Lower lobe of right lung (tissue), 2 donors: ENCODE measurements at regions not wholly inside any gene's neighbourhood (a gene's known extent, or its start where the extent isn't known, plus 50 kb on each side); places are given as distances from the start of the nearest gene placed in this dataset.
"Not testable (repeated sequence)": the region's sequence is repeated elsewhere in the genome, so short reads cannot be mapped to it uniquely, and the experiment has no call there.

Experiments used
- ATAC-seq, 2 donors: fragments of 200-7000 bp; cut with Tn5 transposase; one replicate each; pipeline ENCODE4 v1.9.1; 2020 to 2022; ENCODE audit warnings: mild to moderate bottlenecking in 2 of 2, moderate library complexity in 2 of 2
- DNase-seq: peaks from one replicate; pipeline ENCODE4 v3.0.0-alpha.2; 2020
- H3K27ac ChIP-seq: fragments of 200-600 bp; one replicate; pipeline ENCODE4 v1.8.0; 2022
- H3K27me3 ChIP-seq: fragments of 200-600 bp; one replicate; pipeline ENCODE4 v1.8.0; 2022; ENCODE audit warnings: low read depth
- H3K36me3 ChIP-seq: fragments of 200-600 bp; one replicate; pipeline ENCODE4 v1.8.0; 2022; ENCODE audit warnings: mild to moderate bottlenecking
- H3K4me1 ChIP-seq: fragments of 200-600 bp; one replicate; pipeline ENCODE4 v1.8.0; 2022
- H3K4me3 ChIP-seq: fragments of 200-600 bp; one replicate; pipeline ENCODE4 v1.8.0; 2022; ENCODE audit warnings: mild to moderate bottlenecking
- H3K9me3 ChIP-seq: fragments of 200-600 bp; one replicate; pipeline ENCODE4 v1.8.0; 2022
- CTCF ChIP-seq: fragments of 200-600 bp; IDR thresholded peaks from one replicate; pipeline ENCODE4 v1.8.0; 2022; ENCODE audit warnings: antibody characterized with exemption, mild to moderate bottlenecking
- intact Hi-C: fragments of 100-400 bp; cut with DNase I; formaldehyde crosslinking; loops from one replicate; pipeline ENCODE4 v1.11.0; 2022
- donor health status: DM: no; HTN: yes; CAD: no; lungs with severe emphysema.

- H3K27me3 ChIP-seq: no peaks in the 10 kb centered on the region
- peaks cover 16% of the 10 kb centered on the region for H3K4me1 ChIP-seq
- H3K27ac ChIP-seq: no peak overlapping the region
- ATAC-seq (no peak), DNase-seq (no peak)
- no peak overlapping the region for H3K4me3 ChIP-seq
- no peaks in the 10 kb centered on the region for H3K9me3 ChIP-seq
- no peak for TF ChIP-seq CTCF
- no peaks in the 10 kb centered on the region for H3K36me3 ChIP-seq
- intact Hi-C loops: no loop called here
These were observed 345.7 kb upstream of the C2CD4B start for GRCh38 chr15:62510791-62511190.

- H3K27ac ChIP-seq: no peak overlapping the region
- intact Hi-C loops: no loop called here
- no peaks in the 10 kb centered on the region for H3K4me1 ChIP-seq
- no peaks in the 10 kb centered on the region for H3K9me3 ChIP-seq
- no peaks in the 10 kb centered on the region for H3K36me3 ChIP-seq
- no peaks in the 10 kb centered on the region for H3K27me3 ChIP-seq
- TF ChIP-seq CTCF: no peak
- ATAC-seq: no peak
- H3K4me3 ChIP-seq: no peak overlapping the region
- DNase-seq: no peak
These were observed 347.8 kb upstream of the C2CD4B start for GRCh38 chr15:62512904-62513303.

GRCh38 chr15:62513893-62514292, 348.8 kb upstream of the C2CD4B start:
- H3K9me3 ChIP-seq: no peaks in the 10 kb centered on the region
- H3K27me3 ChIP-seq: no peaks in the 10 kb centered on the region
- TF ChIP-seq CTCF: no peak
- no peak for DNase-seq
- intact Hi-C loops: no loop called here
- H3K27ac ChIP-seq: no peak overlapping the region
- no peak for ATAC-seq
- no peaks in the 10 kb centered on the region for H3K4me1 ChIP-seq
- H3K4me3 ChIP-seq: no peak overlapping the region
- H3K36me3 ChIP-seq: no peaks in the 10 kb centered on the region

GRCh38 chr15:62515696-62516395, 350.8 kb upstream of the C2CD4B start:
- Histone ChIP-seq H3K36me3 (no peaks in the 10 kb centered on the region), H3K4me1 (no peaks in the 10 kb centered on the region), H3K9me3 (no peaks in the 10 kb centered on the region), H3K4me3 (no peak overlapping the region), H3K27ac (no peak overlapping the region), H3K27me3 (no peaks in the 10 kb centered on the region)
- intact Hi-C loops: no loop called here
- ATAC-seq: no peak
- no peak for TF ChIP-seq CTCF
- no peak for DNase-seq

GRCh38 chr15:62517541-62517940, 352.5 kb upstream of the C2CD4B start:
- H3K9me3 ChIP-seq: no peaks in the 10 kb centered on the region
- H3K27ac ChIP-seq: no peak overlapping the region
- no peaks in the 10 kb centered on the region for H3K4me1 ChIP-seq
- intact Hi-C loops: no loop called here
- no peak for DNase-seq
- no peaks in the 10 kb centered on the region for H3K36me3 ChIP-seq
- no peak overlapping the region for H3K4me3 ChIP-seq
- no peaks in the 10 kb centered on the region for H3K27me3 ChIP-seq
- no peak for TF ChIP-seq CTCF
- no peak for ATAC-seq

GRCh38 chr15:62518666-62519065, 353.6 kb upstream of the C2CD4B start:
- H3K4me1 ChIP-seq, H3K9me3 ChIP-seq, ATAC-seq, DNase-seq, H3K36me3 ChIP-seq, H3K27me3 ChIP-seq, H3K27ac ChIP-seq, intact Hi-C loops, H3K4me3 ChIP-seq: not testable (repeated sequence)
